Ishikawa (cell line): ENCODE measurements at regions not wholly inside any gene's neighbourhood (a gene's known extent, or its start where the extent isn't known, plus 50 kb on each side); places are given as distances from the start of the nearest gene placed in this dataset.

Source experiments
- EGR1 ChIP-seq: IDR thresholded peaks from 2 replicates; pipeline ENCODE4 v1.6.1; 2012
- NFIC ChIP-seq: IDR thresholded peaks from 2 replicates; pipeline ENCODE4 v1.6.1; 2012
- RAD21 ChIP-seq: IDR thresholded peaks from 2 replicates; pipeline ENCODE4 v1.6.1; 2012; ENCODE audit warnings: low read depth
- REST ChIP-seq: IDR thresholded peaks from 2 replicates; pipeline ENCODE4 v1.6.1; 2012; ENCODE audit warnings: low read depth, mild to moderate bottlenecking
- TAF1 ChIP-seq: IDR thresholded peaks from 2 replicates; pipeline ENCODE4 v1.6.1; 2012; ENCODE audit warnings: low read depth, mild to moderate bottlenecking

GRCh38 chr1:38141483-38141882 is 94.9 kb upstream of the POU3F1 start:
- no peak for TF ChIP-seq EGR1
- no peak for TF ChIP-seq TAF1
- TF ChIP-seq RAD21 = no peak
- no peak for TF ChIP-seq REST
- TF ChIP-seq NFIC = no peak
